A549 (cell line): ENCODE measurements at regions not wholly inside any gene's neighbourhood (a gene's known extent, or its start where the extent isn't known, plus 50 kb on each side); places are given as distances from the start of the nearest gene placed in this dataset.

ENCODE experiments used
- ATAC-seq, 2 experiments: fragments of 200-7000 bp in 1 of 2; fragments of >200 bp in 1 of 2; cut with Nextera tagmentation in 1 of 2; cut with Tn5 transposase in 1 of 2; 3 replicates each; pipeline versions ENCODE4 v1.8.0 to v1.9.1; 2018 to 2020; ENCODE audit warnings: mild to moderate bottlenecking in 1 of 2, moderate library complexity in 1 of 2
- CTCF ChIA-PET: fragments of 300-600 bp; sonication (Branson Sonifier 250); formaldehyde crosslinking; extraction: SDS; loops from one replicate; lab custom pipeline; 2021; ENCODE audit warnings: antibody characterized with exemption, inconsistent platforms; lab: Yijun Ruan, JAX
- POLR2A ChIA-PET: fragments of 350-600 bp; formaldehyde crosslinking; extraction: SDS; loops from one replicate; lab custom pipeline; 2021; ENCODE audit warnings: antibody characterized with exemption, inconsistent platforms; lab: Yijun Ruan, JAX
- DNase-seq, 2 experiments: peaks; one replicate each; pipeline versions ENCODE4 v3.0.0 to v3.0.0-alpha.2; 2011 to 2016; ENCODE audit warnings: low read depth in 1 of 2, low spot score in 1 of 2
- FAIRE-seq: peaks from 2 replicates; lab custom pipeline; 2011; peaks lifted over from hg19 to GRCh38; lab: Jason Lieb, UNC
- H3K27ac ChIP-seq, 2 experiments: fragments of >200 bp; sonication (Bioruptor Twin); formaldehyde crosslinking; 3 replicates each; pipeline ENCODE4 v1.5.1; 2016 to 2017
- H3K4me1 ChIP-seq: fragments of >200 bp; sonication (Bioruptor Twin); formaldehyde crosslinking; 3 replicates; pipeline ENCODE4 v1.6.1; 2016
- H3K4me2 ChIP-seq: fragments of >200 bp; sonication (Bioruptor Twin); formaldehyde crosslinking; 3 replicates; pipeline ENCODE4 v1.6.1; 2016
- H3K4me3 ChIP-seq: fragments of >200 bp; sonication (Bioruptor Twin); formaldehyde crosslinking; 3 replicates; pipeline ENCODE4 v1.5.1; 2016
- H3K9me3 ChIP-seq: fragments of >200 bp; sonication (Bioruptor Twin); formaldehyde crosslinking; 3 replicates; pipeline ENCODE4 v1.6.1; 2016
- BHLHE40 ChIP-seq: IDR thresholded peaks from 2 replicates; pipeline ENCODE4 v1.6.1; 2012; ENCODE audit warnings: low read depth, low read length, inconsistent platforms
- CHD4 ChIP-seq: fragments of 200-600 bp; sonication (generic); IDR thresholded peaks from 2 replicates; pipeline ENCODE4 v1.6.1; 2016; ENCODE audit warnings: antibody characterized with exemption, mild to moderate bottlenecking, borderline replicate concordance
- EHMT2 ChIP-seq: fragments of 200-600 bp; sonication (generic); IDR thresholded peaks from 2 replicates; pipeline ENCODE4 v1.6.1; 2016; ENCODE audit warnings: antibody characterized with exemption, low read depth, mild to moderate bottlenecking, moderate library complexity
- ELK1 ChIP-seq: fragments of 150-350 bp; IDR thresholded peaks from 2 replicates; pipeline ENCODE4 v1.6.1; 2014; ENCODE audit warnings: low read depth, mild to moderate bottlenecking, low read length
- EP300 ChIP-seq, 2 experiments: fragments of >200 bp; sonication (Bioruptor Twin); formaldehyde crosslinking; IDR thresholded peaks; 2 replicates in 1 of 2; 3 replicates in 1 of 2; pipeline ENCODE4 v1.6.1; 2016 to 2017
- ESRRA ChIP-seq: fragments of 150-350 bp; IDR thresholded peaks from 2 replicates; pipeline ENCODE4 v1.6.1; 2014; ENCODE audit warnings: mild to moderate bottlenecking, low read length, borderline replicate concordance
- FOXS1 ChIP-seq: fragments of 250-450 bp; sonication (Bioruptor Pico); IDR thresholded peaks from 2 replicates; pipeline ENCODE4 v1.5.0; 2020; ENCODE audit warnings: mild to moderate bottlenecking, moderate library complexity
- HDAC2 ChIP-seq: fragments of 200-600 bp; sonication (generic); IDR thresholded peaks from 2 replicates; pipeline ENCODE4 v1.6.1; 2016
- HMGXB4 ChIP-seq: fragments of 250-450 bp; sonication (Bioruptor Pico); IDR thresholded peaks from 2 replicates; pipeline ENCODE4 v1.5.0; 2021; ENCODE audit warnings: mild to moderate bottlenecking, moderate library complexity, borderline replicate concordance
- JUN ChIP-seq, 2 experiments: fragments of >200 bp; sonication (Bioruptor Twin); formaldehyde crosslinking; IDR thresholded peaks; 2 replicates in 1 of 2; 3 replicates in 1 of 2; pipeline ENCODE4 v1.6.1; 2016 to 2017
- KDM1A ChIP-seq: fragments of 200-600 bp; sonication (generic); IDR thresholded peaks from 2 replicates; pipeline ENCODE4 v1.6.1; 2016; ENCODE audit warnings: low read depth, mild to moderate bottlenecking
- KDM5A ChIP-seq: fragments of 200-600 bp; sonication (generic); IDR thresholded peaks from 2 replicates; pipeline ENCODE4 v1.6.1; 2016; ENCODE audit warnings: antibody characterized with exemption, mild to moderate bottlenecking
- MYC ChIP-seq: IDR thresholded peaks from 2 replicates; pipeline ENCODE4 v1.6.1; 2012; ENCODE audit warnings: mild to moderate bottlenecking, inconsistent platforms, low read length, improper control_type of control experiment, borderline replicate concordance
- NFE2L2 ChIP-seq: fragments of 150-350 bp; conservative IDR thresholded peaks from 2 replicates; pipeline ENCODE4 v1.6.1; 2014; ENCODE audit warnings: low read length
- RAD21 ChIP-seq, 2 experiments: fragments of >200 bp in 1 of 2; sonication (Bioruptor Twin) in 1 of 2; formaldehyde crosslinking in 1 of 2; IDR thresholded peaks in 1 of 2; conservative IDR thresholded peaks in 1 of 2; 2 replicates in 1 of 2; 3 replicates in 1 of 2; pipeline ENCODE4 v1.6.1; 2012 to 2018; ENCODE audit warnings: inconsistent platforms in 1 of 2
- RNF2 ChIP-seq: fragments of 200-600 bp; sonication (generic); IDR thresholded peaks from 2 replicates; pipeline ENCODE4 v1.6.1; 2016; ENCODE audit warnings: low read depth, mild to moderate bottlenecking, antibody characterized with exemption, moderate library complexity, borderline replicate concordance
- TFCP2L1 ChIP-seq: fragments of 250-450 bp; sonication (Bioruptor Pico); IDR thresholded peaks from 2 replicates; pipeline ENCODE4 v1.5.0; 2021; ENCODE audit warnings: mild to moderate bottlenecking
- TP53 ChIP-seq: fragments of 250-450 bp; sonication (Bioruptor Pico); IDR thresholded peaks from 2 replicates; pipeline ENCODE4 v1.5.0; 2021; ENCODE audit warnings: mild to moderate bottlenecking, moderate library complexity
- USF2 ChIP-seq: fragments of 450-650 bp; IDR thresholded peaks from 2 replicates; pipeline ENCODE4 v1.6.1; 2014; ENCODE audit warnings: antibody characterized with exemption
- ZNF302 ChIP-seq: fragments of 250-450 bp; sonication (Bioruptor Pico); IDR thresholded peaks from 2 replicates; pipeline ENCODE4 v1.9.0; 2021; ENCODE audit warnings: inconsistent platforms, mild to moderate bottlenecking, moderate library complexity
- WGBS: methylation state at CpG from one replicate; pipeline ENCODE4 v1.1.6; 2017; ENCODE audit errors: missing lambda C conversion rate; 5-methylcytosine and 5-hydroxymethylcytosine counted together
- TF ChIP-seq, protein P1 (sequence below): IDR thresholded peaks from 2 replicates; pipeline ENCODE4 v1.6.1; 2012; ENCODE audit warnings: low read depth, borderline replicate concordance
- TF ChIP-seq, protein P2 (sequence below): fragments of >200 bp; sonication (Bioruptor Twin); formaldehyde crosslinking; IDR thresholded peaks from 3 replicates; pipeline ENCODE4 v1.5.1; 2016

- FAIRE-seq: no peak
- CTCF ChIA-PET: interaction anchor here (0.5 kb wide), 1 partner anchor 811 kb away, joined by 3 read pairs; no protein-coding TSS in a partner anchor
- no peak for ATAC-seq
- Histone ChIP-seq H3K27ac (no peak overlapping the region), H3K4me3 (no peak overlapping the region), H3K4me2 (no peak overlapping the region), H3K9me3 (no peaks in the 10 kb centered on the region), H3K4me1 (no peaks in the 10 kb centered on the region)
- no peak for DNase-seq
- POLR2A ChIA-PET: no interaction called here
- no peak for TF ChIP-seq ZNF302 (CRISPR knock-in tag)
- no peak for TF ChIP-seq NFE2L2
- no peak for TF ChIP-seq BHLHE40
- TF ChIP-seq, protein P1, sequence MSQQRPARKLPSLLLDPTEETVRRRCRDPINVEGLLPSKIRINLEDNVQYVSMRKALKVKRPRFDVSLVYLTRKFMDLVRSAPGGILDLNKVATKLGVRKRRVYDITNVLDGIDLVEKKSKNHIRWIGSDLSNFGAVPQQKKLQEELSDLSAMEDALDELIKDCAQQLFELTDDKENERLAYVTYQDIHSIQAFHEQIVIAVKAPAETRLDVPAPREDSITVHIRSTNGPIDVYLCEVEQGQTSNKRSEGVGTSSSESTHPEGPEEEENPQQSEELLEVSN: no peak
- TF ChIP-seq, protein P2, sequence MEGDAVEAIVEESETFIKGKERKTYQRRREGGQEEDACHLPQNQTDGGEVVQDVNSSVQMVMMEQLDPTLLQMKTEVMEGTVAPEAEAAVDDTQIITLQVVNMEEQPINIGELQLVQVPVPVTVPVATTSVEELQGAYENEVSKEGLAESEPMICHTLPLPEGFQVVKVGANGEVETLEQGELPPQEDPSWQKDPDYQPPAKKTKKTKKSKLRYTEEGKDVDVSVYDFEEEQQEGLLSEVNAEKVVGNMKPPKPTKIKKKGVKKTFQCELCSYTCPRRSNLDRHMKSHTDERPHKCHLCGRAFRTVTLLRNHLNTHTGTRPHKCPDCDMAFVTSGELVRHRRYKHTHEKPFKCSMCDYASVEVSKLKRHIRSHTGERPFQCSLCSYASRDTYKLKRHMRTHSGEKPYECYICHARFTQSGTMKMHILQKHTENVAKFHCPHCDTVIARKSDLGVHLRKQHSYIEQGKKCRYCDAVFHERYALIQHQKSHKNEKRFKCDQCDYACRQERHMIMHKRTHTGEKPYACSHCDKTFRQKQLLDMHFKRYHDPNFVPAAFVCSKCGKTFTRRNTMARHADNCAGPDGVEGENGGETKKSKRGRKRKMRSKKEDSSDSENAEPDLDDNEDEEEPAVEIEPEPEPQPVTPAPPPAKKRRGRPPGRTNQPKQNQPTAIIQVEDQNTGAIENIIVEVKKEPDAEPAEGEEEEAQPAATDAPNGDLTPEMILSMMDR: no peak
- TF ChIP-seq TP53 (CRISPR knock-in tag): no peak
- TF ChIP-seq RAD21 (conservative IDR thresholded peaks at IDR 0.05 in 1 of 2, IDR thresholded peaks at IDR 0.05 in 1 of 2): no peak
- no peak for TF ChIP-seq RNF2
- 1% methylated on average over 5 of the region's 5 CpGs for WGBS
Measured at GRCh38 chr2:117631152-117631945, 183.1 kb upstream of the DDX18 start.

GRCh38 chr2:117635481-117635880 is 179.0 kb upstream of the DDX18 start:
- Histone ChIP-seq H3K27ac (no peak overlapping the region), H3K4me2 (no peak overlapping the region), H3K4me1 (no peaks in the 10 kb centered on the region), H3K4me3 (no peak overlapping the region), H3K9me3 (no peaks in the 10 kb centered on the region)
- FAIRE-seq (no peak), ATAC-seq (no peak), DNase-seq (no peak)
- CTCF ChIA-PET: no interaction called here
- POLR2A ChIA-PET: no interaction called here
- TF ChIP-seq MYC (no peak), HDAC2 (no peak), KDM5A (no peak), USF2 (no peak), CHD4 (no peak), ESRRA (no peak), FOXS1 (CRISPR knock-in tag) (no peak), JUN (IDR thresholded peaks at IDR 0.05) (no peak), HMGXB4 (CRISPR knock-in tag) (no peak), TFCP2L1 (no peak), ELK1 (no peak), EP300 (IDR thresholded peaks at IDR 0.05) (no peak), EHMT2 (no peak), KDM1A (no peak)
- WGBS: 0% methylated on average over 4 of the region's 4 CpGs
